ENCODE measurements at regions not wholly inside any gene's neighbourhood (a gene's known extent, or its start where the extent isn't known, plus 50 kb on each side); places are given as distances from the start of the nearest gene placed in this dataset.

- TF ChIP-seq, protein P1, sequence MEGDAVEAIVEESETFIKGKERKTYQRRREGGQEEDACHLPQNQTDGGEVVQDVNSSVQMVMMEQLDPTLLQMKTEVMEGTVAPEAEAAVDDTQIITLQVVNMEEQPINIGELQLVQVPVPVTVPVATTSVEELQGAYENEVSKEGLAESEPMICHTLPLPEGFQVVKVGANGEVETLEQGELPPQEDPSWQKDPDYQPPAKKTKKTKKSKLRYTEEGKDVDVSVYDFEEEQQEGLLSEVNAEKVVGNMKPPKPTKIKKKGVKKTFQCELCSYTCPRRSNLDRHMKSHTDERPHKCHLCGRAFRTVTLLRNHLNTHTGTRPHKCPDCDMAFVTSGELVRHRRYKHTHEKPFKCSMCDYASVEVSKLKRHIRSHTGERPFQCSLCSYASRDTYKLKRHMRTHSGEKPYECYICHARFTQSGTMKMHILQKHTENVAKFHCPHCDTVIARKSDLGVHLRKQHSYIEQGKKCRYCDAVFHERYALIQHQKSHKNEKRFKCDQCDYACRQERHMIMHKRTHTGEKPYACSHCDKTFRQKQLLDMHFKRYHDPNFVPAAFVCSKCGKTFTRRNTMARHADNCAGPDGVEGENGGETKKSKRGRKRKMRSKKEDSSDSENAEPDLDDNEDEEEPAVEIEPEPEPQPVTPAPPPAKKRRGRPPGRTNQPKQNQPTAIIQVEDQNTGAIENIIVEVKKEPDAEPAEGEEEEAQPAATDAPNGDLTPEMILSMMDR (conservative IDR thresholded peaks at IDR 0.05 in 1 of 2, IDR thresholded peaks at IDR 0.05 in 1 of 2; ENCODE audit: low read depth in 1 of 2, low read length in 2 of 2), result no peak
- no peak for TF ChIP-seq EZH2 (IDR thresholded peaks at IDR 0.05; ENCODE audit: low read length, missing control alignments)
These were observed 123.1 kb upstream of the VRK1 start for GRCh38 chr14:96674121-96674520.

Measured in fibroblast of lung (primary cell).